ENCODE measurements at regions not wholly inside any gene's neighbourhood (a gene's known extent, or its start where the extent isn't known, plus 50 kb on each side); places are given as distances from the start of the nearest gene placed in this dataset.
"Not testable (repeated sequence)": the region's sequence is repeated elsewhere in the genome, so short reads cannot be mapped to it uniquely, and the experiment has no call there.

DNA sequence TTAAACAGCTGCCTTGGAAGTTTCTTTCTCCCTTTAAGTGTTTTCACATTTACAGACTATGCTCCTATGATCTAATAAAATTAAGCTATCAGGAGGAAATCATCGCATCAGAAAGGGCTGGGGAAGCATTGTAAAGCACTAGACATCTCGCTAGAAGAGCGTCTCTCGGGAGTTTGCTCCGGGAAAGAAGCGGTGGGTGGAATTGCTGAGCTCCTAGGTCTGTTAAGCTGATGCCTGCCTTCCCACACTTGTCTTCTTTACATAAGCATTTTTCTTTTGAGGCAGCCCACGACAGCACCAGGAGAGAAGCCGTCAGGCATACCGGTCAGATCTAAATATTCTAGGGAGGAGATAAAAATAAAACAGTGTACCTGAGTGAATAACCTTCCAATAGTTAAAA is 541.7 kb upstream of the TUSC1 start:
- Mint-ChIP-seq H3K27me3 (ENCODE audit: low read depth) (no peaks in the 10 kb centered on the region), H3K4me3 (ENCODE audit: unreplicated experiment) (no peak overlapping the region), H3K27ac (ENCODE audit: unreplicated experiment) (no peak overlapping the region), H3K4me1 (ENCODE audit: low read depth) (peaks cover 4% of the 10 kb centered on the region), H3K36me3 (ENCODE audit: low read depth) (peaks cover 1% of the 10 kb centered on the region), H3K9me3 (ENCODE audit: low read depth) (no peaks in the 10 kb centered on the region)
- DNase-seq (ENCODE audit: low spot score): no peak
- TF ChIP-seq, protein P1, sequence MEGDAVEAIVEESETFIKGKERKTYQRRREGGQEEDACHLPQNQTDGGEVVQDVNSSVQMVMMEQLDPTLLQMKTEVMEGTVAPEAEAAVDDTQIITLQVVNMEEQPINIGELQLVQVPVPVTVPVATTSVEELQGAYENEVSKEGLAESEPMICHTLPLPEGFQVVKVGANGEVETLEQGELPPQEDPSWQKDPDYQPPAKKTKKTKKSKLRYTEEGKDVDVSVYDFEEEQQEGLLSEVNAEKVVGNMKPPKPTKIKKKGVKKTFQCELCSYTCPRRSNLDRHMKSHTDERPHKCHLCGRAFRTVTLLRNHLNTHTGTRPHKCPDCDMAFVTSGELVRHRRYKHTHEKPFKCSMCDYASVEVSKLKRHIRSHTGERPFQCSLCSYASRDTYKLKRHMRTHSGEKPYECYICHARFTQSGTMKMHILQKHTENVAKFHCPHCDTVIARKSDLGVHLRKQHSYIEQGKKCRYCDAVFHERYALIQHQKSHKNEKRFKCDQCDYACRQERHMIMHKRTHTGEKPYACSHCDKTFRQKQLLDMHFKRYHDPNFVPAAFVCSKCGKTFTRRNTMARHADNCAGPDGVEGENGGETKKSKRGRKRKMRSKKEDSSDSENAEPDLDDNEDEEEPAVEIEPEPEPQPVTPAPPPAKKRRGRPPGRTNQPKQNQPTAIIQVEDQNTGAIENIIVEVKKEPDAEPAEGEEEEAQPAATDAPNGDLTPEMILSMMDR (IDR thresholded peaks at IDR 0.05): no peak

DNA sequence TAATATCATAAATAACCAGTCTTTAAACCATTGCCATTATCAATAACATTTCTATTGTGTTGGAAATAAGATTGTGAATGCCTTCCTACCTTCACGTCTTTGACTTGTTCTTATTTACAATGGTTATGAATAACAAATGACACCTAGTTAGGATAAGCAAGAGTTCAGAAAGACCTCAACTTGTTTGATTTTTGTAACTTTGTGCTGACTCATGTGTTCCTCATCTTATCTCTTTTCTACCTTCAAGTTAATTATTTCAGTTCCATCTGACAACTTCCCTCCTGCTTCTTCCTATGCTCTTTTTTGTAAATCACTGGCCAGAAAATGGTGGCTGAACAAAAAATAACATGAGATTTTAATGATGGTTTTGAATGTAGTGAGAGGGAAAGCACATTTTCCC is 538.5 kb upstream of the TUSC1 start:
- peaks cover 4% of the 10 kb centered on the region for H3K4me1 Mint-ChIP-seq (ENCODE audit: low read depth)
- no peaks in the 10 kb centered on the region for H3K27me3 Mint-ChIP-seq (ENCODE audit: low read depth)
- no peak for DNase-seq (ENCODE audit: low spot score)
- no peak overlapping the region for H3K4me3 Mint-ChIP-seq (ENCODE audit: unreplicated experiment)
- H3K27ac Mint-ChIP-seq (ENCODE audit: unreplicated experiment): no peak overlapping the region
- H3K36me3 Mint-ChIP-seq (ENCODE audit: low read depth): peaks cover 1% of the 10 kb centered on the region
- TF ChIP-seq, protein P1 (IDR thresholded peaks at IDR 0.05): no peak
- H3K9me3 Mint-ChIP-seq (ENCODE audit: low read depth): no peaks in the 10 kb centered on the region

DNA sequence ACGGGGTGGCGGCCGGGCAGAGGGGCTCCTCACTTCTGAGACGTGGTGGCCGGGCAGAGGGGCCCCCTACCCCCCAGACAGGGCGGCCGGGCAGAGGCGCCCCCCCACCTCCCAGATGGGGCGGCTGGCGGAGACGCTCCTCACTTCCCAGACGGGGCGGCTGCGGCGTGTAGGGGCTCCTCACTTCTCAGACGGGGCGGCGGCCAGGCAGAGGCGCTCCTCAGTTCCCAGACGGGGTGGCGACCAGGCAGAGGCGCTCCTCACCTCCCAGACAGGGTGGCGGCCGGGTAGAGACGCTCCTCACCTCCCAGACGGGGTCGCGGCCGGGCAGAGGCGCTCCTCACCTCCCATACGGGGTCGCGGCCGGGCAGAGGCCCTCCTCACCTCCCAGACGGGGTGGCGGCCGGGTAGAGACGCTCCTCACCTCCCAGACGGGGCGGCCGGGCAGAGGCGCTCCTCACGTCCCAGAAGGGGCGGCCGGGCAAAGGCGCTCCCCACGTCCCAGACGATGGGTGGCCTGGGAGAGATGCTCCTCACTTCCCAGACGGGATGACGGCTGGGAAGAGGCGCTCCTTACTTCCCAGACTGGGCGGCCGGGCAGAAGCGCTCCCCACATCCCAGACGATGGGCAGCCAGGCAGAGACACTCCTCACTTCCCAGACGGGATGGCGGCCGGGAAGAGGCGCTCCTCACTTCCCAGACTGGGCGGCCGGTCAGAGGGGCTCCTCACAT is 536.6 kb upstream of the TUSC1 start:
- H3K36me3 Mint-ChIP-seq (ENCODE audit: low read depth); H3K27ac Mint-ChIP-seq (ENCODE audit: unreplicated experiment); H3K4me1 Mint-ChIP-seq (ENCODE audit: low read depth); H3K4me3 Mint-ChIP-seq (ENCODE audit: unreplicated experiment); H3K27me3 Mint-ChIP-seq (ENCODE audit: low read depth); H3K9me3 Mint-ChIP-seq (ENCODE audit: low read depth); DNase-seq (ENCODE audit: low spot score): not testable (repeated sequence)

DNA sequence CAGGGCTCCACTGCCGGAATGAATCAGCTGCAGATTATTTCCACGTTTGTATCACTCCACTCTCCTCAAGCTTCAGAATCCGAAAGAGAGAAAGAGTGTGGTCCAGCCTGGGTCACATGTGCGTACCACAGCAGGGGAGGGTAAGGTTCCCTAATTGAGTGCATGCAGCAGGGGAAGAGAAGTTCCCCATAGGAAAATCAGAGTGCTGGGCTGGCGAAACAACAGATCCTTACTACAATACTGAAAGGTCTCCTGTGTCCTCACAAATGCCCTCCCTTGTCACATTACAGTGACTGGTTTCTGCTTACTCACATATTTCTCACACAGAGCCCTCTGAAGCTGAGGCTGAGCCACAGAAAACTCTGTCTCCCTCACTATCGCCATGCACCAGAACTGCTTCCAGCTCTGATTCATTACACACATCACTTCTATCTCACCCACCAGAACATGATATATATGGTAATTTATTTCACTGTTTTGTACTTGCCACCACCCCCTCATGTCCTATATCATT is 532.2 kb upstream of the TUSC1 start:
- TF ChIP-seq, protein P1 (IDR thresholded peaks at IDR 0.05): no peak
- no peak overlapping the region for H3K27ac Mint-ChIP-seq (ENCODE audit: unreplicated experiment)
- no peak for DNase-seq (ENCODE audit: low spot score)

DNA sequence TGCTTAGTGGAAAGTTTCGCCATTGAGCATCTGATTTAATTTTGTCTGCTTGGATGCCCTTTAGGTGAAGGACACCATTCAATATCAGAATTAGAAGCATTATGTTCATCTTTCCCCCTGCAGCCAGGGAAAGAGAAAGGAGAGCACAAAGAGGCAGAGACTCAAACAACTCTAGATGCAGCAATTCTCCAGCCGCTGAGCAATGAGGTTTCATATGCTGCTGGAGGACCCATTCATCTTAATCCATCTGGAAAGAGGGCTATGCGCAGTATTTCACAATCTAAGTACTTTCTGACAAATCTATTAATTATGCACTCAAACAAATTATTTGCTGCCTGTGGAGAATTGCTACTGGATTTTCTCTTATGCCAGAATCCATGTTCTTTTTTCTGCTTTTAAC is 527.0 kb upstream of the TUSC1 start:
- TF ChIP-seq, protein P1 (IDR thresholded peaks at IDR 0.05): no peak
- no peak for DNase-seq (ENCODE audit: low spot score)
- H3K27ac Mint-ChIP-seq (ENCODE audit: unreplicated experiment): no peak overlapping the region
- peaks cover 4% of the 10 kb centered on the region for H3K27me3 Mint-ChIP-seq (ENCODE audit: low read depth)
- no peak overlapping the region for H3K4me3 Mint-ChIP-seq (ENCODE audit: unreplicated experiment)
- no peaks in the 10 kb centered on the region for H3K36me3 Mint-ChIP-seq (ENCODE audit: low read depth)
- peaks cover 4% of the 10 kb centered on the region for H3K4me1 Mint-ChIP-seq (ENCODE audit: low read depth)
- H3K9me3 Mint-ChIP-seq (ENCODE audit: low read depth): no peaks in the 10 kb centered on the region

More for the DNA sequence above, 532.2 kb upstream of the TUSC1 start:
- Mint-ChIP-seq H3K27me3 (ENCODE audit: low read depth) (no peaks in the 10 kb centered on the region), H3K9me3 (ENCODE audit: low read depth) (no peaks in the 10 kb centered on the region), H3K4me3 (ENCODE audit: unreplicated experiment) (no peak overlapping the region), H3K36me3 (ENCODE audit: low read depth) (no peaks in the 10 kb centered on the region), H3K4me1 (ENCODE audit: low read depth) (peaks cover 9% of the 10 kb centered on the region)

DNA sequence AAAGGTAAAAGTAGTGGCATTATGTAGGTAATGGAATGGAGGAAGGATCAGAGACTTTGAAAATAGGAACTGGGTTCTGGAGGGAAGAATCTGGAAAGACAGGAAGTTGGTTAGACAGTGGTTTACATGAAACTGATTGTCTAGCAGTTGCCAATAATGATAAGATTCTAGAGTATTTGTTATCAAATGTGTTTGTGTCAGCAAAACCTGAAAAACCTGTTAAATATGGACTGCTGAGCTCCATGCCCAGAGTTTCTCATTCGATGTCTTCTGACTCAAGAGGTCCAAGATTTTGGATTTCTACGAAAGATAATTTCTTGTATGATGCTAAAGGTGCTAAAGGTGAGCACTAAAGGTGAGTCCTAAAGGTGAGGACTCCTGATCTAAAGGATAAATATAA is 515.0 kb upstream of the TUSC1 start:
- no peak overlapping the region for H3K27ac Mint-ChIP-seq (ENCODE audit: unreplicated experiment)
- peaks cover 8% of the 10 kb centered on the region for H3K36me3 Mint-ChIP-seq (ENCODE audit: low read depth)
- H3K9me3 Mint-ChIP-seq (ENCODE audit: low read depth): peaks cover 40% of the 10 kb centered on the region
- no peaks in the 10 kb centered on the region for H3K27me3 Mint-ChIP-seq (ENCODE audit: low read depth)
- H3K4me1 Mint-ChIP-seq (ENCODE audit: low read depth): no peaks in the 10 kb centered on the region
- DNase-seq (ENCODE audit: low spot score): no peak
- TF ChIP-seq, protein P1 (IDR thresholded peaks at IDR 0.05): no peak
- H3K4me3 Mint-ChIP-seq (ENCODE audit: unreplicated experiment): no peak overlapping the region
